Body of pancreas (tissue), 4 donors: ENCODE measurements at regions not wholly inside any gene's neighbourhood (a gene's known extent, or its start where the extent isn't known, plus 50 kb on each side); places are given as distances from the start of the nearest gene placed in this dataset.

Experiments used
- ATAC-seq: fragments of 150-250 bp; one replicate; pipeline ENCODE4 v1.9.1; 2016
- DNase-seq, 4 donors: peaks; one replicate each; pipeline ENCODE4 v3.0.0-alpha.2; 2019
- H3K27ac ChIP-seq, 4 donors: fragments of 200-600 bp; sonication (generic); 1 replicate in 3 of 4; 2 replicates in 1 of 4; pipeline versions ENCODE4 v1.5.1 to v1.6.1; 2016 to 2019; ENCODE audit warnings: mild to moderate bottlenecking in 1 of 4, mixed read lengths in 1 of 4, moderate library complexity in 1 of 4
- H3K27me3 ChIP-seq, 2 donors: fragments of 200-600 bp; sonication (generic); one replicate each; pipeline ENCODE4 v1.6.0; 2016; ENCODE audit warnings: mild to moderate bottlenecking in 1 of 2
- H3K36me3 ChIP-seq, 2 donors: fragments of 200-600 bp; sonication (generic); replicated peaks in 1 of 2; 2 replicates each; pipeline ENCODE4 v1.5.1; 2016; ENCODE audit warnings: low read depth in 2 of 2; ENCODE audit not compliant: insufficient read depth in 1 of 2
- H3K4me1 ChIP-seq: fragments of 200-600 bp; sonication (generic); one replicate; pipeline ENCODE4 v1.6.0; 2016
- H3K4me3 ChIP-seq, 2 donors: fragments of 200-600 bp; sonication (generic); 1 replicate in 1 of 2; 2 replicates in 1 of 2; pipeline ENCODE4 v1.5.1; 2016 to 2019
- H3K9me3 ChIP-seq, 3 donors: fragments of 200-600 bp; sonication (generic); 1 replicate in 2 of 3; 2 replicates in 1 of 3; pipeline ENCODE4 v1.5.1; 2016
- CTCF ChIP-seq, 7 experiments: fragments of 450-650 bp in 4 of 7; fragments of 200-600 bp in 3 of 7; sonication (generic) in 3 of 7; IDR thresholded peaks; one replicate each; pipeline ENCODE4 v1.5.1; 2016 to 2019; ENCODE audit warnings: antibody characterized with exemption in 7 of 7
- POLR2A ChIP-seq, 3 donors: fragments of 450-650 bp; IDR thresholded peaks; one replicate each; pipeline ENCODE4 v1.6.1; 2016; ENCODE audit warnings: antibody characterized with exemption in 3 of 3, mild to moderate bottlenecking in 2 of 3
- WGBS, 2 donors: methylation state at CpG; one replicate each; pipeline ENCODE4 v1.1.5; 2017; 5-methylcytosine and 5-hydroxymethylcytosine counted together
- intact Hi-C: fragments of 100-400 bp; cut with DNase I; formaldehyde crosslinking; loops from one replicate; pipeline ENCODE4 v1.15.1; 2023

- DNase-seq = peak; percentile 38 to 56 (median 54)
- H3K4me1 ChIP-seq = no peaks in the 10 kb centered on the region
- H3K36me3 ChIP-seq = no peaks in the 10 kb centered on the region
- no peaks in the 10 kb centered on the region for H3K27me3 ChIP-seq
- H3K4me3 ChIP-seq = no peak overlapping the region
- H3K27ac ChIP-seq = no peak overlapping the region
- ATAC-seq = peak; percentile 86
- no peaks in the 10 kb centered on the region for H3K9me3 ChIP-seq
- WGBS, 2 donors = 18 to 20% methylated on average over 14 of the region's 14 CpGs
- peak; percentile 31 to 79 (median 62) for TF ChIP-seq CTCF (IDR thresholded peaks at IDR 0.05)
- no peak for TF ChIP-seq POLR2A (IDR thresholded peaks at IDR 0.05)
- intact Hi-C loops = no loop called here
Observed at GRCh38 chr3:8110966-8111798, 390.4 kb upstream of the LMCD1 start.

- Histone ChIP-seq H3K36me3 (no peaks in the 10 kb centered on the region), H3K4me1 (no peaks in the 10 kb centered on the region), H3K27me3 (no peaks in the 10 kb centered on the region), H3K9me3 (no peaks in the 10 kb centered on the region), H3K4me3 (no peak overlapping the region), H3K27ac (no peak overlapping the region)
- DNase-seq (no peak), ATAC-seq (no peak)
- WGBS, 2 donors = 46 to 50% methylated on average over 7 of the region's 7 CpGs
- no peak for TF ChIP-seq CTCF (IDR thresholded peaks at IDR 0.05)
- TF ChIP-seq POLR2A (IDR thresholded peaks at IDR 0.05) = no peak
- intact Hi-C loops = no loop called here
Observed at GRCh38 chr3:8112587-8112986, 389.0 kb upstream of the LMCD1 start.

GRCh38 chr3:8113626-8114025 lies 388.0 kb upstream of the LMCD1 start:
- Histone ChIP-seq H3K9me3 (no peaks in the 10 kb centered on the region), H3K36me3 (no peaks in the 10 kb centered on the region), H3K4me1 (no peaks in the 10 kb centered on the region), H3K4me3 (no peak overlapping the region), H3K27ac (no peak overlapping the region), H3K27me3 (no peaks in the 10 kb centered on the region)
- no peak for ATAC-seq
- WGBS, 2 donors = 65 to 68% methylated on average over 6 of the region's 6 CpGs
- no peak for DNase-seq
- intact Hi-C loops = no loop called here
- no peak for TF ChIP-seq POLR2A (IDR thresholded peaks at IDR 0.05)
- TF ChIP-seq CTCF (IDR thresholded peaks at IDR 0.05) = no peak

GRCh38 chr3:8128686-8129085 lies 372.9 kb upstream of the LMCD1 start:
- Histone ChIP-seq H3K4me3 (no peak overlapping the region), H3K9me3 (no peaks in the 10 kb centered on the region), H3K27me3 (no peaks in the 10 kb centered on the region), H3K4me1 (no peaks in the 10 kb centered on the region), H3K36me3 (no peaks in the 10 kb centered on the region), H3K27ac (no peak overlapping the region)
- TF ChIP-seq POLR2A (IDR thresholded peaks at IDR 0.05) (no peak), CTCF (IDR thresholded peaks at IDR 0.05) (no peak)
- intact Hi-C loops = no loop called here
- DNase-seq (no peak), ATAC-seq (no peak)
- 26 to 34% methylated on average over 2 of the region's 2 CpGs for WGBS, 2 donors

- DNase-seq = no peak
- WGBS, 2 donors = 60 to 63% methylated on average over 3 of the region's 3 CpGs
- H3K9me3 ChIP-seq = no peaks in the 10 kb centered on the region
- TF ChIP-seq POLR2A (IDR thresholded peaks at IDR 0.05) (no peak), CTCF (IDR thresholded peaks at IDR 0.05) (no peak)
- intact Hi-C loops = no loop called here
- H3K4me3 ChIP-seq = no peak overlapping the region
- H3K4me1 ChIP-seq = no peaks in the 10 kb centered on the region
- no peak overlapping the region for H3K27ac ChIP-seq
- no peaks in the 10 kb centered on the region for H3K27me3 ChIP-seq
- no peaks in the 10 kb centered on the region for H3K36me3 ChIP-seq
- no peak for ATAC-seq
Observed at GRCh38 chr3:8136553-8136952, 365.1 kb upstream of the LMCD1 start.
